GM12874 (cell line): ENCODE measurements at regions not wholly inside any gene's neighbourhood (a gene's known extent, or its start where the extent isn't known, plus 50 kb on each side); places are given as distances from the start of the nearest gene placed in this dataset.

Experiments
- CTCF ChIP-seq: IDR thresholded peaks from 2 replicates; pipeline ENCODE4 v1.5.1; 2011; ENCODE audit warnings: low read depth, mild to moderate bottlenecking, control low read depth, low read length, moderate library complexity; ENCODE audit not compliant: insufficient read depth

GRCh38 chr11:23585416-23586104 is 725.3 kb upstream of the CCDC179 start:
- TF ChIP-seq CTCF, result no peak

GRCh38 chr11:23586173-23586572 is 725.9 kb upstream of the CCDC179 start:
- TF ChIP-seq CTCF, result no peak

GRCh38 chr11:23590596-23591308 is 730.5 kb upstream of the CCDC179 start:
- TF ChIP-seq CTCF, result no peak

- TF ChIP-seq CTCF, result no peak
These were observed 734.5 kb upstream of the CCDC179 start for GRCh38 chr11:23594755-23595154.

GRCh38 chr11:23604966-23605365 is 744.7 kb upstream of the CCDC179 start:
- TF ChIP-seq CTCF, result no peak

- no peak for TF ChIP-seq CTCF
These were observed 745.9 kb upstream of the CCDC179 start for GRCh38 chr11:23606191-23606590.

GRCh38 chr11:23611726-23612125 is 751.5 kb upstream of the CCDC179 start:
- no peak for TF ChIP-seq CTCF
